ENCODE measurements at regions not wholly inside any gene's neighbourhood (a gene's known extent, or its start where the extent isn't known, plus 50 kb on each side); places are given as distances from the start of the nearest gene placed in this dataset.
"Not testable (repeated sequence)": the region's sequence is repeated elsewhere in the genome, so short reads cannot be mapped to it uniquely, and the experiment has no call there.

DNA sequence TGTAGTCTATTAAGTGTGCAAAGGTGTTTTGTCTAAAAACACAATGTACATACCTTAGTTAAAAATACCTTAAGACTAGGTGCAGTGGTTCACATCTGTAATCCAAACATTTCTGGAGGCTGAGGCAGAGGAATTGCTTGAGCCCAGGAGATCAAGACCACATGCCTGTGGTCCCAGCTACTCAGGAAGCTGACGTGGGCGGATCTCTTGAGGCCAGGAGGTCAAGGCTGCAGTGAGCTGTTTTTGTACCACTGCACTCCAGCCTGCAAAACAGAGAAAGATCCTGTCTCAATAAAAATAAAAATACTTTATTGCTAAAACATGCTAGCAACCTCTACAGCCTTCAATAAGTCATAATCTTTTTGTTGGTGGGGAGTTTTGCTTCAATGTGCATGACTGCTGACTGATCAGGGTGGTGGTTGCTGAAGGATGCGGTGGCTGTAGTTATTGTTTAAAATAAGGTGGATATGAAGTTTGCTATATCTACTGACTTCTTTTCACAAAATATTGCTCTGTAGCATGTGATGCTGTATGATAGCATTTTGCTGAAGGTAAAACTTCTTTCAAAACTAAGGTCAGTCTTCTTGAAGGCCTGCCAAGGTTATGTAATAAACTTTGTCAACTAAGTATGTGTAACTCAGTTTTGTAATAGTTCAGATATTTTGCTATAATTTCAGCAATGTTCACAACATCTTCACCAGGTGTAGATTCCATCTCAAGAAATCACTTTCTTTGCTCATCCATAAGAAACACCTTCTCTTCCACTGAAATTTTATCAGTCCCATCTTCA, 1238.0 kb upstream of the NRXN1 start:
- Histone ChIP-seq H3K4me1 (no peaks in the 10 kb centered on the region), H3K9me3 (peaks cover 4 to 7% (median 6%) of the 10 kb centered on the region in 3 donors), H3K4me3 (no peak overlapping the region), H3K36me3 (no peaks in the 10 kb centered on the region), H3K27ac (no peak overlapping the region), H3K27me3 (no peaks in the 10 kb centered on the region)
- TF ChIP-seq, protein P1, sequence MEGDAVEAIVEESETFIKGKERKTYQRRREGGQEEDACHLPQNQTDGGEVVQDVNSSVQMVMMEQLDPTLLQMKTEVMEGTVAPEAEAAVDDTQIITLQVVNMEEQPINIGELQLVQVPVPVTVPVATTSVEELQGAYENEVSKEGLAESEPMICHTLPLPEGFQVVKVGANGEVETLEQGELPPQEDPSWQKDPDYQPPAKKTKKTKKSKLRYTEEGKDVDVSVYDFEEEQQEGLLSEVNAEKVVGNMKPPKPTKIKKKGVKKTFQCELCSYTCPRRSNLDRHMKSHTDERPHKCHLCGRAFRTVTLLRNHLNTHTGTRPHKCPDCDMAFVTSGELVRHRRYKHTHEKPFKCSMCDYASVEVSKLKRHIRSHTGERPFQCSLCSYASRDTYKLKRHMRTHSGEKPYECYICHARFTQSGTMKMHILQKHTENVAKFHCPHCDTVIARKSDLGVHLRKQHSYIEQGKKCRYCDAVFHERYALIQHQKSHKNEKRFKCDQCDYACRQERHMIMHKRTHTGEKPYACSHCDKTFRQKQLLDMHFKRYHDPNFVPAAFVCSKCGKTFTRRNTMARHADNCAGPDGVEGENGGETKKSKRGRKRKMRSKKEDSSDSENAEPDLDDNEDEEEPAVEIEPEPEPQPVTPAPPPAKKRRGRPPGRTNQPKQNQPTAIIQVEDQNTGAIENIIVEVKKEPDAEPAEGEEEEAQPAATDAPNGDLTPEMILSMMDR (IDR thresholded peaks at IDR 0.05), result no peak
- intact Hi-C loops (cut with DNase I; ENCODE audit: low total_unique reads), result no loop called here
- DNase-seq, result no peak

DNA sequence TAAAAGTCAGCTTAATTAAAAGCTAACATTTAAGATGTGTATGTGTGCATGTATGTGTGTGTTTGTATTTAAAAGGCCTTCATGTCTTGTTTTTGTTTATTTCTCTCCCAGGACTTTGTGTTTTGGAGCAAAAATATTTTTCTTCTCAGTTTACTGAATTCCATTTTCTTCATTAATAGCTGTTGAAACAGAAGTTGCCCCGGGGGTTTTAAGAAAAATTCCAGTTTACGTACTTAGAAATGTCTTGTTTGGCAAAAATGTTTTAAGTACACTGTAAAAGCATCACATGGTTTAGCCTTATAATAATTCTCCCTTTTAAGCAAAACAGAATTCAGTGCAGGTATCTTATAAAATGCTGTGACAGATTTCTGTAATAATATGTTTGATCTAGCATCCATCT, 1233.0 kb upstream of the NRXN1 start:
- TF ChIP-seq, protein P1 (IDR thresholded peaks at IDR 0.05), result no peak
- H3K27ac ChIP-seq, result no peak overlapping the region

DNA sequence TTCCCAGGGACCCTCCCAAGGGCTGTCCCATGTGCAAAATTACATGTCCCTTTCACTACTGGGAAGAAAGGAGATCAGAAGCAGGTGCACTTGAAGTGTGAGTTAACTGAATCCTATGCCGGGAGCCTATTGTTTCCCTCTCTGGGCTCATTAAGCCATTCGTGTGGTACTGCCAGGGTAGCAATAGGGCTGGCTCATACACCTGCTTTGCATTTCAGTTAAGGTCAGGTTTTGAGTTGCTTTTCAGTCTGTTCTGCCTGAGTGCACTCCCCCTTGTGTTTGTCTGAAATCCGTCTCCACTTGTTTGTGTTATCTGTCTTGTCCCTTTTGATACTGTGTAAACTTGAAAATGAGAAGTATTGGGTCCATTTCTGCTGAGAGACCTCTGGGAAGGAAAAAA, 1232.6 kb upstream of the NRXN1 start:
- no peaks in the 10 kb centered on the region for H3K4me1 ChIP-seq
- TF ChIP-seq, protein P1 (IDR thresholded peaks at IDR 0.05), result no peak
- no peak overlapping the region for H3K27ac ChIP-seq
- no peaks in the 10 kb centered on the region for H3K9me3 ChIP-seq
- no peak overlapping the region for H3K4me3 ChIP-seq
- intact Hi-C loops (cut with DNase I; ENCODE audit: low total_unique reads), result no loop called here
- H3K36me3 ChIP-seq, result no peaks in the 10 kb centered on the region
- DNase-seq, result no peak
- H3K27me3 ChIP-seq, result no peaks in the 10 kb centered on the region

More for the DNA sequence above, 1233.0 kb upstream of the NRXN1 start:
- Histone ChIP-seq H3K4me1 (no peaks in the 10 kb centered on the region), H3K9me3 (no peaks in the 10 kb centered on the region), H3K36me3 (no peaks in the 10 kb centered on the region), H3K4me3 (no peak overlapping the region), H3K27me3 (no peaks in the 10 kb centered on the region)
- intact Hi-C loops (cut with DNase I; ENCODE audit: low total_unique reads), result no loop called here
- DNase-seq, result no peak

DNA sequence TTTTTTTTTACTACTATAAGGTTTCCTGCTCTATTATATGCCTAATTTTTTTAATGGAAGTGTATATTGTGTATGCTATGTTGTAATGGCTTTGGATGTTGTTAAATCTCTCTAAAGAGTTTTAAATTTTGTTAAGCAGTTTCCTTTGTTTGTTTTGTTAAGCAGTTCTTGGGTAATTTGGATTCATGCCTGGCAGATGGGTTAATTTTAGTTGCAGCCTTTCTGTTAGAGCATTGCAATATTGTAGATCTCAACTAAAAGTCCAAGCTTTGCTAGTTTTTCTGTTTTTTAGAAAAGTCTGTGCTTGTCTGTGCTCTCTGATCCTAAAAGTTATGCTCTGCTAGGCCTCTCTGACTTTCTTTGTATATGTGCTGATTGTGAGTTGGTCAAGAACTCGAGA, 1229.0 kb upstream of the NRXN1 start:
- Histone ChIP-seq H3K9me3 (no peaks in the 10 kb centered on the region), H3K36me3 (no peaks in the 10 kb centered on the region), H3K27me3 (no peaks in the 10 kb centered on the region), H3K4me3 (no peak overlapping the region), H3K27ac (no peak overlapping the region), H3K4me1 (no peaks in the 10 kb centered on the region)
- DNase-seq, result no peak
- intact Hi-C loops (cut with DNase I; ENCODE audit: low total_unique reads), result no loop called here
- TF ChIP-seq, protein P1 (IDR thresholded peaks at IDR 0.05), result no peak

DNA sequence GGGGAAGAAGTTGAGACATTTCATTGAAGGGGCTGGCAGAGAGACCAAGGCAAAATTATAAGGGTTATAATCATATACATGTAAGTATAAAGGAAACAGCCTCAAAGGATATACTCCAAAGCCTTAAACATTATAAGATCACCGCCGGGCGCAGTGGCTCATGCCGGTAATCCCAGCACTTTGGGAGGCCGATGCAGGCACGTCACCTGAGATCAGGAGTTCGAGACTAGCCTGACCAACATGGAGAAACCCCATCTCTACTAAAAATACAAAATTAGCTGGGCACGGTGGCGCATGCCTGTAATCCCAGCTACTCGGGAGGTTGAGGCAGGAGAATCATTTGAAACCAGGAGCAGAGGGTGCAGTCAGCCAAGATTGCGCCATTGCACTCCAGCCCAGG, 1227.0 kb upstream of the NRXN1 start:
- H3K27me3 ChIP-seq; H3K36me3 ChIP-seq; DNase-seq; H3K9me3 ChIP-seq; H3K4me3 ChIP-seq; H3K4me1 ChIP-seq; intact Hi-C loops (cut with DNase I; ENCODE audit: low total_unique reads); H3K27ac ChIP-seq: not testable (repeated sequence)

DNA sequence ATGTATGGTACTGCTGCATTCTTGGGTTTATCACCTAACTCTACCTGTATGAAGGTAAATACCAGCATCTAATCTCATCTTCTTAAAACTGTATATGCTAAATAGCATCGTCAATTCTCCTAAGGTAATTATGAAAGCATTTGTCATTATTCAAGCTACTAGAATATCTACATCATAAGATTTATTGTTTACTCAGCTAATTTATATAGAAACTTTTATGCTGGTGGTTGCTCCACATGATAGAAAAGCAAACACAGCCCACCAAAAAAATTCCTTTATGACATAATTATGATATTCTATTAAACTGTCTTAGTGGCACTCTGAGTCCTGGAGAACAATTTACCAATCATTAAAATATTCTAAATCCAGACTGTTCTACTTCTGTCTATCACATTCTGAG, 1226.1 kb upstream of the NRXN1 start:
- H3K27ac ChIP-seq, result no peak overlapping the region
- intact Hi-C loops (cut with DNase I; ENCODE audit: low total_unique reads), result no loop called here

More for the DNA sequence above, 1226.1 kb upstream of the NRXN1 start:
- TF ChIP-seq, protein P1 (IDR thresholded peaks at IDR 0.05), result no peak
- Histone ChIP-seq H3K4me3 (no peak overlapping the region), H3K27me3 (no peaks in the 10 kb centered on the region), H3K4me1 (no peaks in the 10 kb centered on the region), H3K36me3 (no peaks in the 10 kb centered on the region), H3K9me3 (no peaks in the 10 kb centered on the region)
- no peak for DNase-seq
